ENCODE measurements at regions not wholly inside any gene's neighbourhood (a gene's known extent, or its start where the extent isn't known, plus 50 kb on each side); places are given as distances from the start of the nearest gene placed in this dataset.

DNA sequence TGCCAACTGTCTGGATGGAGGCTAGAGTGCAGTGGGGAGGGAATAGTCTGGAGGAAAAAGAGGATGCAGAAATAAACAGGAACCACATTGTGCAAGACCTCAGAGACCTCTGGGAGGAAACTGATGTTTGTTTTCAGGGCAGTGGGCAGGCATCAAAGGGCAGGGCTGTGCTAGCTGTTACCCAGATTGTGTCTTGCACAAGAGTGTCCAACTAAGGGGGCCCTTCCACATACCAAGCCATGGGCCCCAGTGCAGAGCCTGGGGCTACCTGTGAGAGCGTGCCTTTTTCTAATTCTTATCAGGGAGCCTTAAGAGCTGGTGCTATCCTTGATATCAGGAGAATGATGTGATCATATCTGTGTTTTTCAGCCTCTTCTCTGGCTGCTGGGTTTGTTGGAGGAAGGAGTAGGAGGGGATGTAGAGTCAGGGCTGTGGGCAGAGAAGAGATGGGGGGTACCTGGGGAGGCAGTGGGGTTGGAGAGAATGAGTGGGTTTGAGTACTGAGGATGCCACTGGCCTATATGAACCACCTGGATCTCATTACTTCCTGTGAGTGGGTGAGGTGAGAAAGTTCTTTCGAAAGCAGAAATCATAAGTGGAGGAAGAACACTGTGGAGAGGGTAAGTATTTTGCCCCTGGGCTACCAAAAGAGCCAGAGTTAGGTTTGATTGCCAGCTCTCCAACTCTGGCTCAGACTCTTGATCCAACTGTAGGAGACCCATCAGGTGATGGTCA lies 259.2 kb upstream of the CRY1 start (continued):
- TF ChIP-seq TRIM22 (IDR thresholded peaks at IDR 0.05) (no peak), MED1 (CRISPR knock-in tag; IDR thresholded peaks at IDR 0.05) (peak; percentile 90), KLF9 (CRISPR knock-in tag; IDR thresholded peaks at IDR 0.05; ENCODE audit: low read depth) (no peak), ZNF598 (CRISPR knock-in tag; IDR thresholded peaks at IDR 0.05; ENCODE audit: borderline replicate concordance) (no peak), TARDBP (CRISPR knock-in tag; IDR thresholded peaks at IDR 0.05) (peak; percentile 75), NFKB2 (CRISPR knock-in tag; IDR thresholded peaks at IDR 0.05; ENCODE audit: borderline replicate concordance) (no peak), SP1 (IDR thresholded peaks at IDR 0.05) (no peak), SP1 (CRISPR knock-in tag; IDR thresholded peaks at IDR 0.05) (no peak), GATAD1 (CRISPR knock-in tag; IDR thresholded peaks at IDR 0.05) (peak; percentile 62), ZBTB3 (CRISPR knock-in tag; IDR thresholded peaks at IDR 0.05; ENCODE audit: borderline replicate concordance, low read depth) (no peak), ZNF570 (CRISPR knock-in tag; IDR thresholded peaks at IDR 0.05; ENCODE audit: borderline replicate concordance) (no peak), ZNF317 (CRISPR knock-in tag; IDR thresholded peaks at IDR 0.05) (peak; percentile 60; the same call in 1 of the 2 replicates), KAT2B (IDR thresholded peaks at IDR 0.05; ENCODE audit: borderline replicate concordance, low read depth, low read length) (no peak), KMT2B (CRISPR knock-in tag; IDR thresholded peaks at IDR 0.05) (no peak), ZSCAN21 (CRISPR knock-in tag; IDR thresholded peaks at IDR 0.05; ENCODE audit: borderline replicate concordance) (no peak), SIX4 (CRISPR knock-in tag; IDR thresholded peaks at IDR 0.05) (0 out of 2 replicates have a peak, but pooled peaks have one; percentile 47), YEATS2 (CRISPR knock-in tag; IDR thresholded peaks at IDR 0.05; ENCODE audit: borderline replicate concordance) (no peak; the same call in 1 of the 2 replicates), SAP130 (CRISPR knock-in tag; IDR thresholded peaks at IDR 0.05; ENCODE audit: low read depth) (peak; percentile 81), SOX5 (CRISPR knock-in tag; IDR thresholded peaks at IDR 0.05; ENCODE audit: borderline replicate concordance) (peak; percentile 89), STAT6 (CRISPR knock-in tag; IDR thresholded peaks at IDR 0.05; ENCODE audit: borderline replicate concordance) (no peak), NFRKB (IDR thresholded peaks at IDR 0.05) (no peak), SKI (IDR thresholded peaks at IDR 0.05; ENCODE audit: partially characterized antibody) (peak; percentile 57), IRF2 (CRISPR knock-in tag; IDR thresholded peaks at IDR 0.05) (0 out of 2 replicates have a peak, but pooled peaks have one; percentile 59), ZSCAN20 (CRISPR knock-in tag; IDR thresholded peaks at IDR 0.05; ENCODE audit: borderline replicate concordance) (no peak), MIER3 (CRISPR knock-in tag; IDR thresholded peaks at IDR 0.05; ENCODE audit: borderline replicate concordance) (peak; percentile 76; the same call in 1 of the 2 replicates)
- TF ChIP-seq, protein P1, sequence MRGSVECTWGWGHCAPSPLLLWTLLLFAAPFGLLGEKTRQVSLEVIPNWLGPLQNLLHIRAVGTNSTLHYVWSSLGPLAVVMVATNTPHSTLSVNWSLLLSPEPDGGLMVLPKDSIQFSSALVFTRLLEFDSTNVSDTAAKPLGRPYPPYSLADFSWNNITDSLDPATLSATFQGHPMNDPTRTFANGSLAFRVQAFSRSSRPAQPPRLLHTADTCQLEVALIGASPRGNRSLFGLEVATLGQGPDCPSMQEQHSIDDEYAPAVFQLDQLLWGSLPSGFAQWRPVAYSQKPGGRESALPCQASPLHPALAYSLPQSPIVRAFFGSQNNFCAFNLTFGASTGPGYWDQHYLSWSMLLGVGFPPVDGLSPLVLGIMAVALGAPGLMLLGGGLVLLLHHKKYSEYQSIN (CRISPR knock-in tag; IDR thresholded peaks at IDR 0.05; ENCODE audit: borderline replicate concordance) = no peak
- TF ChIP-seq, protein P2, sequence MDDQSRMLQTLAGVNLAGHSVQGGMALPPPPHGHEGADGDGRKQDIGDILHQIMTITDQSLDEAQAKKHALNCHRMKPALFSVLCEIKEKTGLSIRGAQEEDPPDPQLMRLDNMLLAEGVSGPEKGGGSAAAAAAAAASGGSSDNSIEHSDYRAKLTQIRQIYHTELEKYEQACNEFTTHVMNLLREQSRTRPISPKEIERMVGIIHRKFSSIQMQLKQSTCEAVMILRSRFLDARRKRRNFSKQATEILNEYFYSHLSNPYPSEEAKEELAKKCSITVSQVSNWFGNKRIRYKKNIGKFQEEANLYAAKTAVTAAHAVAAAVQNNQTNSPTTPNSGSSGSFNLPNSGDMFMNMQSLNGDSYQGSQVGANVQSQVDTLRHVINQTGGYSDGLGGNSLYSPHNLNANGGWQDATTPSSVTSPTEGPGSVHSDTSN (CRISPR knock-in tag; IDR thresholded peaks at IDR 0.05; ENCODE audit: borderline replicate concordance) = no peak
